ENCODE measurements at regions not wholly inside any gene's neighbourhood (a gene's known extent, or its start where the extent isn't known, plus 50 kb on each side); places are given as distances from the start of the nearest gene placed in this dataset.
"Not testable (repeated sequence)": the region's sequence is repeated elsewhere in the genome, so short reads cannot be mapped to it uniquely, and the experiment has no call there.

GRCh38 chr12:28092396-28092795, 97.9 kb upstream of the CCDC91 start:
- H3K9me3 ChIP-seq, result no peaks in the 10 kb centered on the region
- H3K27me3 ChIP-seq, result peaks cover 5% of the 10 kb centered on the region; the same call in 1 of the 2 replicates
- H3K4me3 ChIP-seq (ENCODE audit: low read depth, low read length), result no peak overlapping the region
- no peaks in the 10 kb centered on the region for H3K36me3 ChIP-seq
- TF ChIP-seq, protein P1, sequence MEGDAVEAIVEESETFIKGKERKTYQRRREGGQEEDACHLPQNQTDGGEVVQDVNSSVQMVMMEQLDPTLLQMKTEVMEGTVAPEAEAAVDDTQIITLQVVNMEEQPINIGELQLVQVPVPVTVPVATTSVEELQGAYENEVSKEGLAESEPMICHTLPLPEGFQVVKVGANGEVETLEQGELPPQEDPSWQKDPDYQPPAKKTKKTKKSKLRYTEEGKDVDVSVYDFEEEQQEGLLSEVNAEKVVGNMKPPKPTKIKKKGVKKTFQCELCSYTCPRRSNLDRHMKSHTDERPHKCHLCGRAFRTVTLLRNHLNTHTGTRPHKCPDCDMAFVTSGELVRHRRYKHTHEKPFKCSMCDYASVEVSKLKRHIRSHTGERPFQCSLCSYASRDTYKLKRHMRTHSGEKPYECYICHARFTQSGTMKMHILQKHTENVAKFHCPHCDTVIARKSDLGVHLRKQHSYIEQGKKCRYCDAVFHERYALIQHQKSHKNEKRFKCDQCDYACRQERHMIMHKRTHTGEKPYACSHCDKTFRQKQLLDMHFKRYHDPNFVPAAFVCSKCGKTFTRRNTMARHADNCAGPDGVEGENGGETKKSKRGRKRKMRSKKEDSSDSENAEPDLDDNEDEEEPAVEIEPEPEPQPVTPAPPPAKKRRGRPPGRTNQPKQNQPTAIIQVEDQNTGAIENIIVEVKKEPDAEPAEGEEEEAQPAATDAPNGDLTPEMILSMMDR (IDR thresholded peaks at IDR 0.05; ENCODE audit: low read depth, low read length), result no peak
- no peaks in the 10 kb centered on the region for H3K4me1 ChIP-seq
- no peak for DNase-seq

GRCh38 chr12:28096649-28097048, 93.6 kb upstream of the CCDC91 start:
- no peaks in the 10 kb centered on the region for H3K27me3 ChIP-seq
- no peaks in the 10 kb centered on the region for H3K9me3 ChIP-seq
- DNase-seq, result no peak

DNA sequence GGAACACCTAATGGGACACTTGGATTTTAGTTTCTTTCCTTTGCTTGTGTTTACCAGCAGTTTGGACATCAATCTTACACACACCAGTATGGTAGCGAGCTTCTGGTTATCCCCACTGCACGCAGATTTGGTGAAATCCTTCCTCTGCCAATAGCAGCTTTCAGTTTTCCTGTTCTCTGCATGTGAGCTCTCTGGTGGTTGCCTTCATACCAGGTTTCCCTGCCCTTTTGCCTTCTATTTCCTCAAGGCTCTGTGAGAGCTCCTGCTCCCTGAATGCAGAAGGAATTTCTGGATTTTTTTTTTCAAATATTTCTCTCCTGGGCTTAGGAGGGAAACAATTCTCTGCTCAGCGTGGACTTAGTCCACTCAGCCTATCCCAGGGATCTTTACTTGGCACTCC, 93.0 kb upstream of the CCDC91 start:
- TF ChIP-seq, protein P1 (IDR thresholded peaks at IDR 0.05; ENCODE audit: low read depth, low read length), result no peak
- Histone ChIP-seq H3K27me3 (no peaks in the 10 kb centered on the region), H3K4me3 (ENCODE audit: low read depth, low read length) (no peak overlapping the region), H3K4me1 (no peaks in the 10 kb centered on the region), H3K9me3 (no peaks in the 10 kb centered on the region), H3K36me3 (no peaks in the 10 kb centered on the region)
- DNase-seq, result no peak

More at GRCh38 chr12:28096649-28097048, 93.6 kb upstream of the CCDC91 start:
- TF ChIP-seq, protein P1 (IDR thresholded peaks at IDR 0.05; ENCODE audit: low read depth, low read length), result no peak
- Histone ChIP-seq H3K4me3 (ENCODE audit: low read depth, low read length) (no peak overlapping the region), H3K36me3 (no peaks in the 10 kb centered on the region), H3K4me1 (no peaks in the 10 kb centered on the region)

DNA sequence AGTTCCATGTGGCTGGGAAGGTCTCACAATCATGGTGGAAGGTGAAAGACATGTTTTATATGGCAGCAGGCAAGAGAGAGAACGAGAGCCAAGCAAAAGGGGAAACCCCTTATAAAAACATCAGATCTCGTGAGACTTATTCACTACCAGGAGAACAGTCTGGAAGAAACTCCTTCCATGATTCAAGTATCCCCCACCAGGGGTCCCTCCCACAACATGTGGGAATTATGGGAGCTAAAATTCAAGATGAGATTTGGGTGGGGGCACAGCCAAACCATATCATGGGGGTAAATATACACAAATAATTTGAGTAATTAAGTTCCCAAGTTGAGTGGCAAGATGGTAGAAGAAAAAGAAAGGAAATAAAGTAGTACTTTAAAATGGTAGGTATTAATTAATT, 91.0 kb upstream of the CCDC91 start:
- H3K36me3 ChIP-seq; H3K27me3 ChIP-seq; H3K4me3 ChIP-seq (ENCODE audit: low read depth, low read length); H3K9me3 ChIP-seq; DNase-seq; H3K4me1 ChIP-seq: not testable (repeated sequence)
- TF ChIP-seq, protein P1 (IDR thresholded peaks at IDR 0.05; ENCODE audit: low read depth, low read length), result peak; percentile 29

DNA sequence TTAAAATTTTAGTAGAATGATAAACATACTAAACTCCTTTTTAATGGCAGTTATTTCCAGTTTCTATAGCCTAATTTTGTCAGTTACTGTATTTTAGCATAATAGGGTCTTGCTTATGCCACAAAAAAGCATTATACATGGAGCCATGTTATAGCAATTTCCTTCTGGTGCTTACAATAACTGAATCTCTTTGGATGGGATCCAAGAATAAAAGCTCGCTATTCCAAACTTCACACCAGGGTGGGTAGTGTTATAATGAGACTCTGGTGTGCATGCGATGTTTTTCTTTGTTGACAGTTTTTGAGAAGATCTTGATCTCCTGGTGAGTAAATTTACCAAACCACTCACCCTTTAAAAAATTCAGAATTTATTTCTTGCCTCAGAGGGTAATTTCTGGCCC, 90.4 kb upstream of the CCDC91 start:
- TF ChIP-seq, protein P1 (IDR thresholded peaks at IDR 0.05; ENCODE audit: low read depth, low read length), result no peak
- no peaks in the 10 kb centered on the region for H3K9me3 ChIP-seq

GRCh38 chr12:28100717-28101116, 89.5 kb upstream of the CCDC91 start:
- Histone ChIP-seq H3K36me3 (no peaks in the 10 kb centered on the region), H3K4me3 (ENCODE audit: low read depth, low read length) (no peak overlapping the region), H3K9me3 (no peaks in the 10 kb centered on the region), H3K27me3 (no peaks in the 10 kb centered on the region; the same call in 1 of the 2 replicates), H3K4me1 (no peaks in the 10 kb centered on the region)
- TF ChIP-seq, protein P1 (IDR thresholded peaks at IDR 0.05; ENCODE audit: low read depth, low read length), result no peak
- DNase-seq, result no peak

More for the DNA sequence above, 90.4 kb upstream of the CCDC91 start:
- no peaks in the 10 kb centered on the region; the same call in 1 of the 2 replicates for H3K27me3 ChIP-seq
- H3K4me1 ChIP-seq, result no peaks in the 10 kb centered on the region
- H3K4me3 ChIP-seq (ENCODE audit: low read depth, low read length), result no peak overlapping the region
- no peak for DNase-seq
- H3K36me3 ChIP-seq, result no peaks in the 10 kb centered on the region

Data from BE2C (cell line).